Endothelial cell of umbilical vein (primary cell): ENCODE measurements at regions not wholly inside any gene's neighbourhood (a gene's known extent, or its start where the extent isn't known, plus 50 kb on each side); places are given as distances from the start of the nearest gene placed in this dataset.

Experiments
- BruUV-seq: library from RNA; stranded (reverse); fragments of 400-500 nt; replicated peaks from 2 replicates; lab custom pipeline; 2021; lab: Mats Ljungman, UMichigan
- CTCF ChIA-PET: fragments of 300-600, 350-600 bp; sonication (Branson Sonifier 250); formaldehyde crosslinking; loops from one replicate; lab custom pipeline; 2021; ENCODE audit warnings: antibody characterized with exemption, inconsistent platforms; lab: Charles Lee
- POLR2A ChIA-PET: fragments of 300-600, 350-600 bp; sonication (Branson Sonifier 250); formaldehyde crosslinking; loops from one replicate; lab custom pipeline; 2021; ENCODE audit warnings: antibody characterized with exemption, inconsistent platforms; lab: Charles Lee
- DNase-seq: peaks from one replicate; pipeline ENCODE4 v3.0.0-alpha.2; 2011; ENCODE audit warnings: low read depth, low spot score
- FAIRE-seq: peaks from 2 replicates; lab custom pipeline; 2011; peaks lifted over from hg19 to GRCh38; lab: Jason Lieb, UNC
- H2AFZ ChIP-seq: 2 replicates; pipeline ENCODE4 v1.6.0; 2012; ENCODE audit warnings: low read depth, low read length, control low read depth, inconsistent platforms
- H3K27ac ChIP-seq: 2 replicates; pipeline ENCODE4 v1.5.1; 2011; ENCODE audit warnings: low read depth, mild to moderate bottlenecking, control low read depth, low read length, moderate library complexity; ENCODE audit not compliant: insufficient read depth
- H3K27me3 ChIP-seq, 2 experiments: 2 replicates each; pipeline versions ENCODE4 v1.6.0 to v1.6.1; 2011; ENCODE audit warnings: low read length in 2 of 2, mixed read lengths in 1 of 2; ENCODE audit not compliant: control insufficient read depth in 2 of 2, insufficient read depth in 2 of 2
- H3K36me3 ChIP-seq, 2 experiments: 2 replicates in 1 of 2; 3 replicates in 1 of 2; pipeline ENCODE4 v1.5.1; 2011; ENCODE audit warnings: low read length in 2 of 2, mild to moderate bottlenecking in 1 of 2, moderate library complexity in 1 of 2; ENCODE audit not compliant: control insufficient read depth in 2 of 2, insufficient read depth in 2 of 2; ENCODE audit errors: extremely low read depth in 1 of 2
- H3K4me1 ChIP-seq: 3 replicates; pipeline ENCODE4 v1.5.1; 2011; ENCODE audit warnings: mild to moderate bottlenecking, low read length; ENCODE audit not compliant: control insufficient read depth, insufficient read depth; ENCODE audit errors: extremely low read depth
- H3K4me2 ChIP-seq: 2 replicates; pipeline ENCODE4 v1.6.1; 2011; ENCODE audit warnings: low read length, control low read depth, mixed read lengths; ENCODE audit not compliant: insufficient read depth
- H3K4me3 ChIP-seq, 3 experiments: fragments of 200-600 bp in 1 of 3; sonication (generic), shearing (Covaris generic) in 1 of 3; replicated peaks in 1 of 3; 2 replicates each; pipeline ENCODE4 v1.5.1; 2011 to 2016; ENCODE audit warnings: control low read depth in 3 of 3, low read length in 3 of 3, mild to moderate bottlenecking in 2 of 3, inconsistent platforms in 1 of 3, low read depth in 1 of 3, moderate library complexity in 1 of 3; ENCODE audit not compliant: insufficient read depth in 1 of 3
- H3K79me2 ChIP-seq: 2 replicates; pipeline ENCODE4 v1.6.0; 2012; ENCODE audit warnings: low read length, inconsistent platforms; ENCODE audit not compliant: control insufficient read depth, insufficient read depth
- H3K9ac ChIP-seq: replicated peaks from 2 replicates; pipeline ENCODE3; 2011; ENCODE audit warnings: low read length, control low read depth; ENCODE audit not compliant: insufficient read depth; ENCODE audit errors: extremely low read depth
- H3K9me1 ChIP-seq: replicated peaks from 3 replicates; pipeline ENCODE4 v1.6.0; 2011; ENCODE audit warnings: mild to moderate bottlenecking, low read length; ENCODE audit not compliant: control insufficient read depth, insufficient read depth; ENCODE audit errors: extremely low read depth
- H3K9me3 ChIP-seq: replicated peaks from 2 replicates; pipeline ENCODE4 v1.5.1; 2012; ENCODE audit warnings: low read length, inconsistent platforms; ENCODE audit not compliant: control insufficient read depth, insufficient read depth
- H4K20me1 ChIP-seq: replicated peaks from 2 replicates; pipeline ENCODE3; 2011; ENCODE audit warnings: mild to moderate bottlenecking, low read length; ENCODE audit not compliant: control insufficient read depth, insufficient read depth; ENCODE audit errors: extremely low read depth
- EZH2 ChIP-seq: IDR thresholded peaks from 2 replicates; pipeline ENCODE4 v1.6.1; 2012; ENCODE audit warnings: borderline replicate concordance, low read depth, mild to moderate bottlenecking, moderate library complexity, low read length, inconsistent platforms; ENCODE audit not compliant: severe bottlenecking
- GATA2 ChIP-seq: IDR thresholded peaks from 2 replicates; pipeline ENCODE4 v1.7.0; 2011; ENCODE audit warnings: low read depth, mild to moderate bottlenecking, moderate library complexity, mixed read lengths, low read length; ENCODE audit not compliant: insufficient read length, insufficient read depth
- JUN ChIP-seq: IDR thresholded peaks from 2 replicates; pipeline ENCODE4 v1.6.1; 2011; ENCODE audit warnings: borderline replicate concordance, low read depth; ENCODE audit not compliant: insufficient read length, insufficient read depth
- MYC ChIP-seq: IDR thresholded peaks from one replicate; pipeline ENCODE4 v1.6.1; 2011; ENCODE audit warnings: mild to moderate bottlenecking, low read depth, low read length
- POLR2A ChIP-seq: IDR thresholded peaks from 2 replicates; pipeline ENCODE4 v1.6.1; 2012; ENCODE audit warnings: low read depth, mild to moderate bottlenecking, control low read depth, low read length
- dilution Hi-C: fragments of 300-500 bp; cut with MboI; formaldehyde crosslinking; loops from one replicate; pipeline ENCODE4 v1.15.0; 2019; ENCODE audit warnings: low sequenced_read_pairs; ENCODE audit not compliant: extremely low pct_ligation_motif_present
- intact Hi-C: fragments of 100-400 bp; cut with micrococcal nuclease; formaldehyde crosslinking; loops from one replicate; pipeline ENCODE4 v1.10.0; 2022
- TF ChIP-seq, protein P1 (sequence below): IDR thresholded peaks from 2 replicates; pipeline ENCODE4 v1.6.1; 2011; ENCODE audit not compliant: insufficient read depth, insufficient read length
- TF ChIP-seq, protein P2 (sequence below), 2 donors: IDR thresholded peaks; 1 replicate in 1 of 2; 2 replicates in 1 of 2; pipeline ENCODE4 v1.5.1; 2011; ENCODE audit warnings: low read length in 2 of 2, mild to moderate bottlenecking in 2 of 2, moderate library complexity in 2 of 2, control low read depth in 1 of 2, inconsistent platforms in 1 of 2, low read depth in 1 of 2; ENCODE audit not compliant: insufficient read depth in 1 of 2; ENCODE audit errors: extremely low read depth in 1 of 2

DNA sequence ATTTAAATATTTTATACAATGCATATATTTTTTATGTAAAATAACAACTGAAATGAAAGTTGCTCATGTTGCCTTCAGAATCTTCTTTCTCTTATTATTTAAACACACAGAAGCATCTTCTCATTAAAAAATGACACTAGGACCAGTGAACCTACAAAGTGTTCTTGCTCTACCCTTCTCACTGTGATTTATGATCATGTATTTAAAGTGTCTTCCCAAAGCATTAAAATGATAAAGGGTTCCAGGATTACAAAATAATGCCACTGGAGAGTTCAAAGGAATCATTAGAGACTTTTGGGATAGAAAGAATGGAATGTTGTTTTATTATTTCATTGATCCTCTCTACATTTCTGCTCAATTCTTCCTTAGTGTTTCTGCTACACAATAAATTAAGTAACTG is 643.6 kb upstream of the SLITRK1 start:
- Histone ChIP-seq H3K4me1 (no peaks in the 10 kb centered on the region), H3K9me3 (peaks cover 5% of the 10 kb centered on the region), H3K9me1 (no peaks in the 10 kb centered on the region), H3K9ac (no peak overlapping the region), H4K20me1 (no peaks in the 10 kb centered on the region), H3K4me2 (no peak overlapping the region), H3K27ac (no peak overlapping the region), H3K36me3 (no peaks in the 10 kb centered on the region), H3K4me3 (no peak overlapping the region), H3K27me3 (no peaks in the 10 kb centered on the region), H2AFZ (no peak overlapping the region), H3K79me2 (no peaks in the 10 kb centered on the region)
- FAIRE-seq: no peak
- no peak for DNase-seq
- CTCF ChIA-PET: no interaction called here
- POLR2A ChIA-PET: no interaction called here
- dilution Hi-C loops (no loop called here), intact Hi-C loops (no loop called here)
- no TSS peak for BruUV-seq
- TF ChIP-seq EZH2 (no peak), MYC (no peak), JUN (no peak), GATA2 (no peak), POLR2A (no peak)
- TF ChIP-seq, protein P1, sequence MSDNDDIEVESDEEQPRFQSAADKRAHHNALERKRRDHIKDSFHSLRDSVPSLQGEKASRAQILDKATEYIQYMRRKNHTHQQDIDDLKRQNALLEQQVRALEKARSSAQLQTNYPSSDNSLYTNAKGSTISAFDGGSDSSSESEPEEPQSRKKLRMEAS: no peak
- TF ChIP-seq, protein P2, sequence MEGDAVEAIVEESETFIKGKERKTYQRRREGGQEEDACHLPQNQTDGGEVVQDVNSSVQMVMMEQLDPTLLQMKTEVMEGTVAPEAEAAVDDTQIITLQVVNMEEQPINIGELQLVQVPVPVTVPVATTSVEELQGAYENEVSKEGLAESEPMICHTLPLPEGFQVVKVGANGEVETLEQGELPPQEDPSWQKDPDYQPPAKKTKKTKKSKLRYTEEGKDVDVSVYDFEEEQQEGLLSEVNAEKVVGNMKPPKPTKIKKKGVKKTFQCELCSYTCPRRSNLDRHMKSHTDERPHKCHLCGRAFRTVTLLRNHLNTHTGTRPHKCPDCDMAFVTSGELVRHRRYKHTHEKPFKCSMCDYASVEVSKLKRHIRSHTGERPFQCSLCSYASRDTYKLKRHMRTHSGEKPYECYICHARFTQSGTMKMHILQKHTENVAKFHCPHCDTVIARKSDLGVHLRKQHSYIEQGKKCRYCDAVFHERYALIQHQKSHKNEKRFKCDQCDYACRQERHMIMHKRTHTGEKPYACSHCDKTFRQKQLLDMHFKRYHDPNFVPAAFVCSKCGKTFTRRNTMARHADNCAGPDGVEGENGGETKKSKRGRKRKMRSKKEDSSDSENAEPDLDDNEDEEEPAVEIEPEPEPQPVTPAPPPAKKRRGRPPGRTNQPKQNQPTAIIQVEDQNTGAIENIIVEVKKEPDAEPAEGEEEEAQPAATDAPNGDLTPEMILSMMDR (IDR thresholded peaks at IDR 0.05; ENCODE audit: extremely low read depth in 1 of 2, insufficient read depth in 1 of 2, low read depth in 1 of 2, low read length in 2 of 2): no peak
